ENCODE measurements at regions not wholly inside any gene's neighbourhood (a gene's known extent, or its start where the extent isn't known, plus 50 kb on each side); places are given as distances from the start of the nearest gene placed in this dataset.

DNA sequence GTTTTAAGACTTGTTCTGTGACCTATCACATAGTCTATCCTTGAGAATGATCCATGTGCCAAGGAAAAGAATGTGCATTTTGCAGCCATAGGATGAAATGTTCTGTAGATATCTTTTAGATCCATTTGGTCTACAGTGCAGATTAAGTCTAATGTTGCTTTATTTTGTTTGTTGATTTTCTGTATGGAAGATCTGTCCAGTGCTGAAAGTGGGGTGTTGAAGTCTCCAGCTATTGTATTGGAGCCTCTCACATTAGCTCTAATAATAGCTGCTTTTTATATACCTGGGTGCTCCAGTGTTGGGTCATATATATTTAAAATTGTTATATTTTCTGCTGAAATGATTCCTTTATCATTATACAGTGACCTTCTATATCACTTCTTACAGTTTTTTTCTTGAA is 155.6 kb upstream of the MON1B start:
- no peak for DNase-seq
- TF ChIP-seq, protein P1, sequence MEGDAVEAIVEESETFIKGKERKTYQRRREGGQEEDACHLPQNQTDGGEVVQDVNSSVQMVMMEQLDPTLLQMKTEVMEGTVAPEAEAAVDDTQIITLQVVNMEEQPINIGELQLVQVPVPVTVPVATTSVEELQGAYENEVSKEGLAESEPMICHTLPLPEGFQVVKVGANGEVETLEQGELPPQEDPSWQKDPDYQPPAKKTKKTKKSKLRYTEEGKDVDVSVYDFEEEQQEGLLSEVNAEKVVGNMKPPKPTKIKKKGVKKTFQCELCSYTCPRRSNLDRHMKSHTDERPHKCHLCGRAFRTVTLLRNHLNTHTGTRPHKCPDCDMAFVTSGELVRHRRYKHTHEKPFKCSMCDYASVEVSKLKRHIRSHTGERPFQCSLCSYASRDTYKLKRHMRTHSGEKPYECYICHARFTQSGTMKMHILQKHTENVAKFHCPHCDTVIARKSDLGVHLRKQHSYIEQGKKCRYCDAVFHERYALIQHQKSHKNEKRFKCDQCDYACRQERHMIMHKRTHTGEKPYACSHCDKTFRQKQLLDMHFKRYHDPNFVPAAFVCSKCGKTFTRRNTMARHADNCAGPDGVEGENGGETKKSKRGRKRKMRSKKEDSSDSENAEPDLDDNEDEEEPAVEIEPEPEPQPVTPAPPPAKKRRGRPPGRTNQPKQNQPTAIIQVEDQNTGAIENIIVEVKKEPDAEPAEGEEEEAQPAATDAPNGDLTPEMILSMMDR (IDR thresholded peaks at IDR 0.05), result no peak
- no peaks in the 10 kb centered on the region for H3K27me3 Mint-ChIP-seq
- no peak overlapping the region for H3K27ac Mint-ChIP-seq
- no peak overlapping the region for H3K4me3 Mint-ChIP-seq
- intact Hi-C loops (cut with micrococcal nuclease), result no loop called here
- no peaks in the 10 kb centered on the region for H3K36me3 Mint-ChIP-seq (ENCODE audit: low read depth)
- H3K9me3 Mint-ChIP-seq, result no peaks in the 10 kb centered on the region
- no peak for ATAC-seq (ENCODE audit: low read depth)
- CTCF ChIA-PET, result no interaction called here
- POLR2A ChIA-PET, result no interaction called here
- no peaks in the 10 kb centered on the region for H3K4me1 Mint-ChIP-seq

- Mint-ChIP-seq H3K9me3 (no peaks in the 10 kb centered on the region), H3K4me1 (no peaks in the 10 kb centered on the region), H3K36me3 (ENCODE audit: low read depth) (no peaks in the 10 kb centered on the region), H3K27me3 (no peaks in the 10 kb centered on the region), H3K27ac (no peak overlapping the region), H3K4me3 (no peak overlapping the region)
- intact Hi-C loops (cut with micrococcal nuclease), result no loop called here
- ChIA-PET POLR2A (no interaction called here), CTCF (no interaction called here)
- ATAC-seq (ENCODE audit: low read depth) (no peak), DNase-seq (no peak)
- TF ChIP-seq, protein P1 (IDR thresholded peaks at IDR 0.05), result no peak
Observed at GRCh38 chr16:77037696-77038347, 153.2 kb upstream of the MON1B start.

- Mint-ChIP-seq H3K4me3 (no peak overlapping the region), H3K27ac (no peak overlapping the region), H3K9me3 (no peaks in the 10 kb centered on the region), H3K27me3 (no peaks in the 10 kb centered on the region), H3K4me1 (no peaks in the 10 kb centered on the region), H3K36me3 (ENCODE audit: low read depth) (no peaks in the 10 kb centered on the region)
- TF ChIP-seq, protein P1 (IDR thresholded peaks at IDR 0.05), result no peak
- ATAC-seq (ENCODE audit: low read depth) (no peak), DNase-seq (no peak)
- intact Hi-C loops (cut with micrococcal nuclease), result loop anchor here (5.0 kb wide), 1 partner anchor 1254 kb away; no protein-coding TSS in a partner anchor
- POLR2A ChIA-PET, result no interaction called here
- CTCF ChIA-PET, result no interaction called here
Observed at GRCh38 chr16:77041468-77041867, 149.5 kb upstream of the MON1B start.

DNA sequence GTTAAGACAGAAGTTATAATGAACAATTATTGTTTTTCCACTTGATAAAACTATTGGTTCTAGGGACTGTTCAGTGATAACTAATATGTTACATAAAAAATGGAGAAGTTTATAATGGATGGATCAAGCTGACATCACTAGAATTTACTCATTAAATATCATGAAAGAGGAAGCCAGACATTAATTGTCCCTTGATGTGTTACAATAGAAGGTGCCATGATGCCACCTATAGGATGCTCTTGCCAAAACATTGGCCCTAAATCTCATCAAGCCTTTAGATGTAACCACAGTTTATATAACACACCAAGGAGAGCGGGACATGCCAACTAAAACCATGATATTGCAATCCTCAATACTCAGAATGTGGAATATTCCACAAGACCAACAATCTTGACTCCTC is 147.9 kb upstream of the MON1B start:
- DNase-seq, result no peak
- no peak overlapping the region for H3K4me3 Mint-ChIP-seq
- ChIA-PET CTCF (no interaction called here), POLR2A (no interaction called here)
- H3K36me3 Mint-ChIP-seq (ENCODE audit: low read depth), result no peaks in the 10 kb centered on the region
- no peaks in the 10 kb centered on the region for H3K4me1 Mint-ChIP-seq
- TF ChIP-seq, protein P1 (IDR thresholded peaks at IDR 0.05), result no peak
- H3K27ac Mint-ChIP-seq, result no peak overlapping the region
- intact Hi-C loops (cut with micrococcal nuclease), result loop anchor here (5.0 kb wide), 1 partner anchor 1256 kb away; no protein-coding TSS in a partner anchor
- ATAC-seq (ENCODE audit: low read depth), result no peak
- no peaks in the 10 kb centered on the region for H3K9me3 Mint-ChIP-seq
- no peaks in the 10 kb centered on the region for H3K27me3 Mint-ChIP-seq

GRCh38 chr16:77046206-77046605 is 144.8 kb upstream of the MON1B start:
- no peak for DNase-seq
- H3K4me1 Mint-ChIP-seq, result no peaks in the 10 kb centered on the region
- no peaks in the 10 kb centered on the region for H3K27me3 Mint-ChIP-seq
- TF ChIP-seq, protein P1 (IDR thresholded peaks at IDR 0.05), result no peak
- ATAC-seq (ENCODE audit: low read depth), result no peak
- intact Hi-C loops (cut with micrococcal nuclease), result no loop called here
- ChIA-PET CTCF (no interaction called here), POLR2A (no interaction called here)
- H3K4me3 Mint-ChIP-seq, result no peak overlapping the region
- H3K27ac Mint-ChIP-seq, result no peak overlapping the region
- no peaks in the 10 kb centered on the region for H3K36me3 Mint-ChIP-seq (ENCODE audit: low read depth)
- no peaks in the 10 kb centered on the region for H3K9me3 Mint-ChIP-seq

Measured in activated B cell treated with CpG ODN at 0.5 μM for 24 hours (primary cell).